D341Med (cell line): ENCODE measurements at regions not wholly inside any gene's neighbourhood (a gene's known extent, or its start where the extent isn't known, plus 50 kb on each side); places are given as distances from the start of the nearest gene placed in this dataset.

ENCODE experiments used
- DNase-seq: peaks from one replicate; pipeline ENCODE4 v3.0.0; 2012; ENCODE audit warnings: low spot score

- DNase-seq, result no peak
Observed at GRCh38 chr6:2502998-2503674, 247.6 kb downstream of the MYLK4 start.

- no peak for DNase-seq
Observed at GRCh38 chr6:2502096-2502997, 248.4 kb downstream of the MYLK4 start.

GRCh38 chr6:2497922-2498623 lies 252.6 kb downstream of the MYLK4 start:
- no peak for DNase-seq

GRCh38 chr6:2496291-2496690 lies 250.9 kb upstream of the GMDS start:
- DNase-seq, result no peak

- no peak for DNase-seq
Observed at GRCh38 chr6:2492686-2493523, 247.5 kb upstream of the GMDS start.

GRCh38 chr6:2491137-2491536 lies 245.7 kb upstream of the GMDS start:
- no peak for DNase-seq

- no peak for DNase-seq
Observed at GRCh38 chr6:2488578-2488977, 243.2 kb upstream of the GMDS start.

GRCh38 chr6:2485116-2485515 lies 239.7 kb upstream of the GMDS start:
- DNase-seq, result no peak

- no peak for DNase-seq
Observed at GRCh38 chr6:2482773-2483172, 237.4 kb upstream of the GMDS start.

GRCh38 chr6:2481307-2481706 lies 235.9 kb upstream of the GMDS start:
- no peak for DNase-seq

GRCh38 chr6:2480267-2480966 lies 235.0 kb upstream of the GMDS start:
- DNase-seq, result no peak

GRCh38 chr6:2478200-2478599 lies 232.8 kb upstream of the GMDS start:
- DNase-seq, result no peak

GRCh38 chr6:2477666-2478065 lies 232.3 kb upstream of the GMDS start:
- no peak for DNase-seq

- no peak for DNase-seq
Observed at GRCh38 chr6:2477250-2477649, 231.8 kb upstream of the GMDS start.

GRCh38 chr6:2476376-2476775 lies 231.0 kb upstream of the GMDS start:
- DNase-seq, result no peak

- no peak for DNase-seq
Observed at GRCh38 chr6:2471472-2471871, 226.1 kb upstream of the GMDS start.

GRCh38 chr6:2469428-2469827 lies 224.0 kb upstream of the GMDS start:
- DNase-seq, result no peak

- DNase-seq, result no peak
Observed at GRCh38 chr6:2468601-2468955, 223.2 kb upstream of the GMDS start.

- DNase-seq, result no peak
Observed at GRCh38 chr6:2467929-2468600, 222.7 kb upstream of the GMDS start.

- DNase-seq, result no peak
Observed at GRCh38 chr6:2465336-2465735, 219.9 kb upstream of the GMDS start.

GRCh38 chr6:2464641-2465040 lies 219.2 kb upstream of the GMDS start:
- DNase-seq, result no peak
